Dedifferentiated amniotic fluid mesenchymal stem cell (primary cell): ENCODE measurements at regions not wholly inside any gene's neighbourhood (a gene's known extent, or its start where the extent isn't known, plus 50 kb on each side); places are given as distances from the start of the nearest gene placed in this dataset.
"Not testable (repeated sequence)": the region's sequence is repeated elsewhere in the genome, so short reads cannot be mapped to it uniquely, and the experiment has no call there.

Source experiments
- DNase-seq: peaks from one replicate; pipeline ENCODE4 v3.0.0-alpha.2; 2016; ENCODE audit errors: extremely low spot score

DNA sequence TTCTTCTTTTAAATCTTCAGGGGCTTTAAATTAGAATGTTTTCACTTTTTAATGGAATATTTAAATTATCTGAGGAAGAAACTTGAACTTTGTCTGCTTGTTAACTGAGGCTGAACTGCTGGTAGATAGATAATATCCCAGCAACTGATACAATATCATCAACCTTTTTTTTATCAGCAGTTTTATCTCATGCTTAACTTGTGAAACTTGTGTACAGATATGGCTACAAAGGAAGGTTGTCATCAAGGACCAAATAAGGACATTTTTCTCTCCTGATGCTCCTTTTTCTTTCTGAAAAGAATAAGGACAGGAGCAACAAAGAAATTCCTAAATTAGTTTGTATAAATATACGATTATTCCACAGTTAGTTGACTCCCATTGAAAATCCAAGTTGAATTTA is 66.4 kb upstream of the KBTBD8 start:
- DNase-seq = no peak

DNA sequence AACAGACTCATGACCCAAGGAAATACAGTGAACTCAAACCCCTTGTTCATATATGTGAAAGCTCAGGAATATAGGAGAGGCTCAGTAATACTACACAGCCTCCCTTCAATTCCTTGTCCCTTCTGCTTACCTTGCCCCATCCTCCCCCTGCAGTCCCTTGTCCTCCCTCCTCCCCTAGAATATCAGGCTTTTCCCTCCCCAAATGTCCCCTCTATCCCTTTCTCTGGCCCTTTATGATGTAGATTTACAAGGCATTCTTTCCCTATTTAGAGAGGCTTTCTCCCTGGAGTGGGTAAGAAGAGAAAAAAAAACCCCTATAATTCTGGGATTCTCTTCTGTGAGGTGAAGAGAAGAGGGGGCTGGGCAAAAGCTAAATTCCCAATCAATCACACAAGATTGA is 64.9 kb upstream of the KBTBD8 start:
- DNase-seq = no peak

DNA sequence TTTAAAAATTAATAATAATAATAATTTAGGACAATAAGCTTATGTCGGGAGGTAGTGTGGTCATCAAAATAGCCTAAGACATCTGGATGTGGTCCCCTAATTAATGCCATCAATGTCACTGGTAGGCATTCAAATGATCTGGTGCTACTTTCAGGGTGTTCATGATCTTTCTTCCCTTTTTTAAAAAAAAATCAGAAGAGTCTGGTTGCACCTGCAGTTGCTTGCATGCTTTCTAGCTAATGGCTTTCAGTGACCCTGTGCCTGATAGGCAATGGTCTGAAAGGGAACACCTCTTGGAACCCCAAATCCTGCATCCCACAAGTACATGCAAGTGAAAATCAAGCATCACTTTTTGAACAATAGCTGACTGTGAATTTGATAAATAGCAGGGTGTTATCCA is 64.1 kb upstream of the KBTBD8 start:
- DNase-seq = no peak

DNA sequence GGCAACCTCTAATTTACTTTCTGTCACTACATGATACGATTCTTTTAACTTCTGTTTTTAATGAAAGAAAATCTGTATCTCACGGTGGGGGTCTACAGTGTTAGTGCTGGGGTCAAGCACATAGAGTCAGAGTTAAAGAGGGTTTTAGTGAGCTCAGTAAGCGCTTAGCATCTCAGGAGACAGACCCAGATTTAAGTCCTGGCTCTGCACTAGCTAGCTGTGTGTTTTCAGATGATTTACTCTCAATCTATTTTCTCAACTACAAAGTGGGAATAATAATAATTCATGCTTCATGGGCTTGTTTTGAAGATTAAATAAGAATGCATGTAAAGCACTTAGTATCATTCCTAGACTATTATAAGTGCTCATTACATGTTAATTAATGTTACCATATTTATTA is 63.4 kb upstream of the KBTBD8 start:
- DNase-seq = no peak

DNA sequence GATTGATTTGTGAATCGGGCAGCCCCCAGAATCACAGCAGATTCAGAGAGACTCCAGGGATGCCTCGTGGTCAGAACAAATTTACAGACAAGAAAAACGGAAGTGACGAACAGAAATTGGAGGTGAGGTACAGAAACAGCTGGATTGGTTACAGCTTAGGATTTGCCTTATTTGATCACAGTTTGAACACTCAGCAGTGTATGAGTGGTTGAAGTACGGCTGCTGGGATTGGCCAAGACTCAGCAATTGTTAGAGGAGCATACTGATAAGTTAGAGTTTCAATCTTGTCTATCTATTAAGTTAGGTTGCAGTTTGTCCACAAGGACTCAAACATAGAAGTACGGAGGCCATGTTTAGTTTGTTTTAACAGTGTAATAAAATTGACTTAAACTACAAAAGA is 61.1 kb upstream of the KBTBD8 start:
- not testable (repeated sequence) for DNase-seq

DNA sequence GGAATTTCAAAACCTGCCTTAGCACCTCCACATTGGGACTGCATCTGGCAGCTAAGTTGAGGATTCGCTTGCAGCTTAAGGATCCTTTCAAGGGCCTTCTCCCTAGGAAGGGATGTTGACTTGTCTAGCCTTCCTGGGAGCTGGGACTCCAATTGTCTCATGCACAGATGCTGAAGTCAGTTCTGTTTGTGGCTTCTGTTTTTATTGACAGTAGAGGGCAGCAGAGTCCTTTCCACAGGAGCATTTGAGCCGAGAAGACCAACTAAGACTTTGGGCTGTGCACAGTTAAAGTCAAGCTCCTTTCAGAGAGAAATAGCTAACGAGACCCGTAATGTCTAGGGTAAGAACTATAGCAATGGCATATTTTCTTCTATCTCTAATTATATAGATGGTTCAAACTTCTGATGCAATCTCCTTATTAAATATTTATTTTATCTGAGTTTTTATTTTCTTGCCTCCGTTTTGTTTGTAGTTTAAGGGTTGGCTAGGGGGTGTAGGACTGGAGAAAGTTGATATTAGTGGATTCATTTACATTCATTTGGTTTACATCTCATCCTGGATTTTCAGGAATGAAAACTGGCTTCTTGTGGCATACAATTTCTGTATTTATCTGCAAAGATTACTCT is 59.7 kb upstream of the KBTBD8 start:
- DNase-seq = peak; percentile 71

DNA sequence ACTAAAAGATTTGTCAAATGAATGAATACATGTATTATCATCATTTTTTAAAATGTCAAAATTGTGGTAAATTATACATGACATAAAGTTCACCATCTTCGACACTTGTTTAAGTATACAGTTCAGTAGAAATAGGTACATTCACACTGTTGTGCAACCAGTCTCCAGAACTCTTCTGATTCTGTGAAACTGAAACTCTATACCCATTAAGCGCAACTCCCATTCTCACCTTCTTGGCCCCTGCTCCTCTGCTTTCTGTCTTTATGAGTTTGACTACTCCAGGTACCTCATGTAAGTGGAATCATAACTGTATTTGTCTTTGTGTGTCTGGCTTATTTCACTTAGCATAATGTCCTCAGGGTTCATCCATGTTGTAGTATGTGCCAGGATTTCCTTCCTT is 50.1 kb upstream of the KBTBD8 start:
- DNase-seq = no peak
